ENCODE measurements at regions not wholly inside any gene's neighbourhood (a gene's known extent, or its start where the extent isn't known, plus 50 kb on each side); places are given as distances from the start of the nearest gene placed in this dataset.

DNA sequence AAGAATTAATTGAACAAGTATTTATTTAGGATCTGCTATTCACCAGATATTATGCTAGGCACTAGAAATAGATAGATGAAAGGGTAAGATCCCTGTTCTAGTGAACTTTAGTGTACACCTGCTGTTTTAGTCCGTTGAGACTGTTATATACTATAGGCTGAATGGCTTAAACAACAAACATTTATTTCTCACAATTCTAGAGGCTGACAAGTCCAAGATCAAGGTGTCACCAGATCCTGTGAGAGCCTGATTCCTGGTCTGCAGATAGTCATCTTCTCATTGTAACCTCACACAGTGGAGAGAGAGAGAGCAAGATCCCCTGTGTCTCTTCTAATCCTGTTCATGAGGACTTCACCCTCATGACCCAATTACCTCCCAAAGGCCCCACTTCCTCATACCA lies 281.4 kb upstream of the KCNH8 start:
- no peaks in the 10 kb centered on the region for H3K36me3 ChIP-seq (ENCODE audit: control insufficient read depth in 4 of 4, insufficient read depth in 3 of 4, low read depth in 1 of 4, low read length in 3 of 4)
- H3K9me3 ChIP-seq (ENCODE audit: control insufficient read depth in 4 of 4, low read length in 3 of 4), result no peaks in the 10 kb centered on the region
- no peak for TF ChIP-seq MAX (IDR thresholded peaks at IDR 0.05)
- no peak for TF ChIP-seq CTCF (IDR thresholded peaks at IDR 0.05; ENCODE audit: low read depth, low read length, missing input control)
- TF ChIP-seq FOXA1 (IDR thresholded peaks at IDR 0.05), result no peak
- no peak for TF ChIP-seq EGR1 (IDR thresholded peaks at IDR 0.05; ENCODE audit: low read depth in 2 of 2)
- H3K4me1 ChIP-seq (ENCODE audit: control insufficient read depth in 4 of 4, insufficient read depth in 4 of 4, low read length in 3 of 4), result no peaks in the 10 kb centered on the region
- no peak for DNase-seq (ENCODE audit: low spot score)
- H3K27ac ChIP-seq (ENCODE audit: low read depth in 1 of 2, low read length in 2 of 2), result no peak overlapping the region
- no peak overlapping the region for H3K4me3 ChIP-seq (ENCODE audit: low read depth in 1 of 3, low read length in 3 of 3)
- H3K27me3 ChIP-seq (ENCODE audit: control insufficient read depth in 4 of 4, insufficient read depth in 4 of 4, low read length in 3 of 4), result no peaks in the 10 kb centered on the region
- H3K9ac ChIP-seq (ENCODE audit: low read depth in 1 of 2, low read length in 2 of 2), result no peak overlapping the region
- WGBS, result 42% methylated on average over 1 of the region's 1 CpG

- Histone ChIP-seq H3K27me3 (ENCODE audit: control insufficient read depth in 4 of 4, insufficient read depth in 4 of 4, low read length in 3 of 4) (no peaks in the 10 kb centered on the region), H3K27ac (ENCODE audit: low read depth in 1 of 2, low read length in 2 of 2) (no peak overlapping the region), H3K9me3 (ENCODE audit: control insufficient read depth in 4 of 4, low read length in 3 of 4) (no peaks in the 10 kb centered on the region), H3K4me1 (ENCODE audit: control insufficient read depth in 4 of 4, insufficient read depth in 4 of 4, low read length in 3 of 4) (no peaks in the 10 kb centered on the region), H3K36me3 (ENCODE audit: control insufficient read depth in 4 of 4, insufficient read depth in 3 of 4, low read depth in 1 of 4, low read length in 3 of 4) (no peaks in the 10 kb centered on the region), H3K9ac (ENCODE audit: low read depth in 1 of 2, low read length in 2 of 2) (no peak overlapping the region), H3K4me3 (ENCODE audit: low read depth in 1 of 3, low read length in 3 of 3) (no peak overlapping the region)
- TF ChIP-seq SP1 (IDR thresholded peaks at IDR 0.05) (no peak), ATF3 (IDR thresholded peaks at IDR 0.05) (no peak), ZBTB33 (IDR thresholded peaks at IDR 0.05) (no peak), EGR1 (IDR thresholded peaks at IDR 0.05; ENCODE audit: low read depth in 2 of 2) (no peak), RXRA (IDR thresholded peaks at IDR 0.05) (no peak), RAD21 (IDR thresholded peaks at IDR 0.05) (no peak), NR2F2 (IDR thresholded peaks at IDR 0.05) (no peak), YY1 (IDR thresholded peaks at IDR 0.05) (no peak), MAX (IDR thresholded peaks at IDR 0.05) (no peak), CTCF (IDR thresholded peaks at IDR 0.05; ENCODE audit: low read depth, low read length, missing input control) (no peak), JUND (IDR thresholded peaks at IDR 0.05) (no peak), FOXA1 (IDR thresholded peaks at IDR 0.05) (no peak), HNF4A (conservative IDR thresholded peaks at IDR 0.05) (no peak), HNF4G (IDR thresholded peaks at IDR 0.05) (no peak), FOXA2 (IDR thresholded peaks at IDR 0.05) (no peak), TAF1 (conservative IDR thresholded peaks at IDR 0.05) (no peak), GABPA (IDR thresholded peaks at IDR 0.05 in 1 of 2, conservative IDR thresholded peaks at IDR 0.05 in 1 of 2) (no peak)
- TF ChIP-seq, protein P1, sequence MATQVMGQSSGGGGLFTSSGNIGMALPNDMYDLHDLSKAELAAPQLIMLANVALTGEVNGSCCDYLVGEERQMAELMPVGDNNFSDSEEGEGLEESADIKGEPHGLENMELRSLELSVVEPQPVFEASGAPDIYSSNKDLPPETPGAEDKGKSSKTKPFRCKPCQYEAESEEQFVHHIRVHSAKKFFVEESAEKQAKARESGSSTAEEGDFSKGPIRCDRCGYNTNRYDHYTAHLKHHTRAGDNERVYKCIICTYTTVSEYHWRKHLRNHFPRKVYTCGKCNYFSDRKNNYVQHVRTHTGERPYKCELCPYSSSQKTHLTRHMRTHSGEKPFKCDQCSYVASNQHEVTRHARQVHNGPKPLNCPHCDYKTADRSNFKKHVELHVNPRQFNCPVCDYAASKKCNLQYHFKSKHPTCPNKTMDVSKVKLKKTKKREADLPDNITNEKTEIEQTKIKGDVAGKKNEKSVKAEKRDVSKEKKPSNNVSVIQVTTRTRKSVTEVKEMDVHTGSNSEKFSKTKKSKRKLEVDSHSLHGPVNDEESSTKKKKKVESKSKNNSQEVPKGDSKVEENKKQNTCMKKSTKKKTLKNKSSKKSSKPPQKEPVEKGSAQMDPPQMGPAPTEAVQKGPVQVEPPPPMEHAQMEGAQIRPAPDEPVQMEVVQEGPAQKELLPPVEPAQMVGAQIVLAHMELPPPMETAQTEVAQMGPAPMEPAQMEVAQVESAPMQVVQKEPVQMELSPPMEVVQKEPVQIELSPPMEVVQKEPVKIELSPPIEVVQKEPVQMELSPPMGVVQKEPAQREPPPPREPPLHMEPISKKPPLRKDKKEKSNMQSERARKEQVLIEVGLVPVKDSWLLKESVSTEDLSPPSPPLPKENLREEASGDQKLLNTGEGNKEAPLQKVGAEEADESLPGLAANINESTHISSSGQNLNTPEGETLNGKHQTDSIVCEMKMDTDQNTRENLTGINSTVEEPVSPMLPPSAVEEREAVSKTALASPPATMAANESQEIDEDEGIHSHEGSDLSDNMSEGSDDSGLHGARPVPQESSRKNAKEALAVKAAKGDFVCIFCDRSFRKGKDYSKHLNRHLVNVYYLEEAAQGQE (IDR thresholded peaks at IDR 0.05), result no peak
- DNase-seq (ENCODE audit: low spot score), result no peak
- WGBS, result 64% methylated on average over 3 of the region's 3 CpGs
These were observed 283.2 kb upstream of the KCNH8 start for GRCh38 chr3:18864933-18865731.

Measured in liver (tissue), 8 donors.